ENCODE measurements at regions not wholly inside any gene's neighbourhood (a gene's known extent, or its start where the extent isn't known, plus 50 kb on each side); places are given as distances from the start of the nearest gene placed in this dataset.

GRCh38 chr4:26010304-26010703, 96.3 kb downstream of the SMIM20 start:
- TF ChIP-seq, protein P1, sequence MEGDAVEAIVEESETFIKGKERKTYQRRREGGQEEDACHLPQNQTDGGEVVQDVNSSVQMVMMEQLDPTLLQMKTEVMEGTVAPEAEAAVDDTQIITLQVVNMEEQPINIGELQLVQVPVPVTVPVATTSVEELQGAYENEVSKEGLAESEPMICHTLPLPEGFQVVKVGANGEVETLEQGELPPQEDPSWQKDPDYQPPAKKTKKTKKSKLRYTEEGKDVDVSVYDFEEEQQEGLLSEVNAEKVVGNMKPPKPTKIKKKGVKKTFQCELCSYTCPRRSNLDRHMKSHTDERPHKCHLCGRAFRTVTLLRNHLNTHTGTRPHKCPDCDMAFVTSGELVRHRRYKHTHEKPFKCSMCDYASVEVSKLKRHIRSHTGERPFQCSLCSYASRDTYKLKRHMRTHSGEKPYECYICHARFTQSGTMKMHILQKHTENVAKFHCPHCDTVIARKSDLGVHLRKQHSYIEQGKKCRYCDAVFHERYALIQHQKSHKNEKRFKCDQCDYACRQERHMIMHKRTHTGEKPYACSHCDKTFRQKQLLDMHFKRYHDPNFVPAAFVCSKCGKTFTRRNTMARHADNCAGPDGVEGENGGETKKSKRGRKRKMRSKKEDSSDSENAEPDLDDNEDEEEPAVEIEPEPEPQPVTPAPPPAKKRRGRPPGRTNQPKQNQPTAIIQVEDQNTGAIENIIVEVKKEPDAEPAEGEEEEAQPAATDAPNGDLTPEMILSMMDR (IDR thresholded peaks at IDR 0.05; ENCODE audit: borderline replicate concordance, extremely low read depth, low read length, poor library complexity, severe bottlenecking), result no peak
- TF ChIP-seq EZH2 (IDR thresholded peaks at IDR 0.05; ENCODE audit: borderline replicate concordance, low read depth, low read length, severe bottlenecking), result no peak
